B cell (primary cell): ENCODE measurements at regions not wholly inside any gene's neighbourhood (a gene's known extent, or its start where the extent isn't known, plus 50 kb on each side); places are given as distances from the start of the nearest gene placed in this dataset.

Source experiments
- ATAC-seq: fragments of 200-7000 bp; cut with Tn5 transposase; one replicate; pipeline ENCODE4 v1.10.0; 2021; ENCODE audit warnings: low read depth, mild to moderate bottlenecking, moderate number of reproducible peaks, moderate library complexity
- CTCF ChIA-PET: fragments of 350-600 bp; sonication (Branson Sonifier 250); formaldehyde crosslinking; loops from one replicate; lab custom pipeline; 2021; ENCODE audit warnings: antibody characterized with exemption, inconsistent platforms; lab: Charles Lee
- POLR2A ChIA-PET: fragments of 350-600 bp; sonication (Branson Sonifier 250); formaldehyde crosslinking; loops from one replicate; lab custom pipeline; 2021; ENCODE audit warnings: antibody characterized with exemption; lab: Charles Lee
- DNase-seq: peaks from one replicate; pipeline ENCODE4 v3.0.0; 2013
- H2AFZ ChIP-seq: 2 replicates; pipeline ENCODE4 v1.6.1; 2012; ENCODE audit warnings: mild to moderate bottlenecking, low read depth, low read length; ENCODE audit not compliant: insufficient read depth, poor library complexity, severe bottlenecking
- H3K27ac ChIP-seq, 2 donors: 1 replicate in 1 of 2; 2 replicates in 1 of 2; pipeline ENCODE4 v1.5.1; 2012 to 2013; ENCODE audit warnings: low read length in 2 of 2, mild to moderate bottlenecking in 2 of 2, moderate library complexity in 1 of 2
- H3K27me3 ChIP-seq, 4 experiments: fragments of 200-600 bp in 1 of 4; sonication (generic) in 1 of 4; replicated peaks in 1 of 4; 1 replicate in 2 of 4; 2 replicates in 2 of 4; pipeline versions ENCODE4 v1.6.1 to v1.7.0; 2013 to 2016; ENCODE audit warnings: low read length in 3 of 4, mild to moderate bottlenecking in 2 of 4, mixed read lengths in 1 of 4, moderate library complexity in 1 of 4; ENCODE audit not compliant: insufficient read depth in 4 of 4, control insufficient read depth in 3 of 4; ENCODE audit errors: control extremely low read depth in 1 of 4
- H3K36me3 ChIP-seq, 2 experiments: replicated peaks in 1 of 2; 1 replicate in 1 of 2; 2 replicates in 1 of 2; pipeline versions ENCODE4 v1.6.1 to v1.7.1; 2013; ENCODE audit warnings: low read length in 1 of 2; ENCODE audit not compliant: insufficient read depth in 2 of 2, control insufficient read depth in 1 of 2; ENCODE audit errors: control extremely low read depth in 1 of 2, extremely low read depth in 1 of 2
- H3K4me1 ChIP-seq, 2 donors: fragments of 200-600 bp in 1 of 2; sonication (generic) in 1 of 2; 1 replicate in 1 of 2; 2 replicates in 1 of 2; pipeline versions ENCODE4 v1.5.1 to v1.6.1; 2013 to 2017; ENCODE audit warnings: low read length in 2 of 2; ENCODE audit not compliant: control insufficient read depth in 2 of 2, insufficient read depth in 2 of 2
- H3K4me2 ChIP-seq: replicated peaks from 2 replicates; pipeline ENCODE3; 2012; ENCODE audit warnings: mild to moderate bottlenecking, low read depth, low read length; ENCODE audit not compliant: poor library complexity, severe bottlenecking
- H3K4me3 ChIP-seq, 5 experiments: fragments of 200-600 bp in 1 of 5; sonication (generic) in 1 of 5; 1 replicate in 3 of 5; 2 replicates in 2 of 5; pipeline versions ENCODE4 v1.5.1 to v1.7.0; 2011 to 2016; ENCODE audit warnings: low read length in 4 of 5, mild to moderate bottlenecking in 4 of 5, low read depth in 2 of 5, control low read depth in 1 of 5, moderate library complexity in 1 of 5; ENCODE audit not compliant: insufficient read depth in 1 of 5; ENCODE audit errors: control extremely low read depth in 1 of 5, extremely low read depth in 1 of 5
- H3K79me2 ChIP-seq: fragments of 200-600 bp; sonication (generic); one replicate; pipeline ENCODE4 v1.6.0; 2016; ENCODE audit warnings: low read length; ENCODE audit not compliant: control insufficient read depth, insufficient read depth
- H3K9ac ChIP-seq: fragments of 200-600 bp; sonication (generic); 2 replicates; pipeline ENCODE4 v1.6.1; 2017; ENCODE audit warnings: mild to moderate bottlenecking, low read length, moderate library complexity
- H3K9me3 ChIP-seq, 3 donors: one replicate each; pipeline versions ENCODE4 v1.6.1 to v1.7.1; 2013; ENCODE audit warnings: low read length in 2 of 3; ENCODE audit not compliant: control insufficient read depth in 2 of 3, insufficient read depth in 1 of 3; ENCODE audit errors: control extremely low read depth in 1 of 3
- H4K20me1 ChIP-seq: 2 replicates; pipeline ENCODE4 v1.6.0; 2012; ENCODE audit warnings: mild to moderate bottlenecking, low read length; ENCODE audit not compliant: insufficient read depth, control insufficient read depth, poor library complexity, severe bottlenecking
- H3K27ac Mint-ChIP-seq: one replicate; pipeline ENCODE4 v1.8.0; 2021; ENCODE audit warnings: mixed read lengths
- H3K27me3 Mint-ChIP-seq: one replicate; pipeline ENCODE4 v1.8.0; 2021; ENCODE audit warnings: mixed read lengths
- H3K4me1 Mint-ChIP-seq: one replicate; pipeline ENCODE4 v1.8.0; 2021; ENCODE audit warnings: mixed read lengths
- H3K4me3 Mint-ChIP-seq: one replicate; pipeline ENCODE4 v1.8.0; 2021; ENCODE audit warnings: mixed read lengths
- H3K9me3 Mint-ChIP-seq: one replicate; pipeline ENCODE4 v1.8.0; 2022; ENCODE audit warnings: mixed read lengths; ENCODE audit not compliant: insufficient read depth
- CTCF ChIP-seq: fragments of 200-600 bp; IDR thresholded peaks from one replicate; pipeline ENCODE4 v1.8.0; 2022; ENCODE audit warnings: antibody characterized with exemption, mild to moderate bottlenecking
- EZH2 ChIP-seq: IDR thresholded peaks from 2 replicates; pipeline ENCODE4 v1.6.1; 2012; ENCODE audit warnings: borderline replicate concordance, low read depth, mild to moderate bottlenecking, moderate library complexity, low read length; ENCODE audit not compliant: insufficient read depth, poor library complexity, severe bottlenecking
- WGBS: methylation state at CpG from one replicate; pipeline ENCODE4 v1.1.5; 2013; ENCODE audit warnings: missing lambda C conversion rate; ENCODE audit not compliant: insufficient coverage; 5-methylcytosine and 5-hydroxymethylcytosine counted together
- intact Hi-C: fragments of 100-400 bp; cut with micrococcal nuclease; formaldehyde crosslinking; loops from one replicate; pipeline ENCODE4 v1.10.0; 2022

DNA sequence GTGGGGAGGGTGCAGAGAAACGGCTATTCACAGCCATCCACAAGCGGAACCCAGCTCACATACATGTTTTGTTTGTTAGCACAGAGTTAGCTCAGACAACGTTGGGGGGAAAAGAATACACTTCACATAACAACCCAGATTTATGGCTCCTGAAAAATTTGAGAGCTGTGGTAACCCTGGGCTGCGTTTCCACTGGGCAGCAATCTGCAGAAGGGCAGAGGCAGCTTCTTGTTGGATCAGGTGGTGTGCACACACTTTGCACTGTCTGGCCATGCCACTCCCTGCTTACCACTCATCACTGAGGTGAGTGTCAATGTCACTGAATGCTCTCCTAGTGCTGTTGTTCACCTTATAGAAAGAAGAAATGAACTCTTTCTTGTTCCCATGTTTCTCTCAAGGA is 299.8 kb upstream of the SOX14 start:
- no peak for DNase-seq
- Histone ChIP-seq H3K4me3 (no peak overlapping the region), H3K27ac (no peak overlapping the region), H3K79me2 (no peaks in the 10 kb centered on the region), H2AFZ (no peak overlapping the region), H3K27me3 (no peaks in the 10 kb centered on the region), H3K4me2 (no peak overlapping the region), H3K36me3 (no peaks in the 10 kb centered on the region), H3K4me1 (no peaks in the 10 kb centered on the region), H3K9me3 (peaks cover 0 to 11% (median 1%) of the 10 kb centered on the region in 3 donors), H3K9ac (no peak overlapping the region), H4K20me1 (no peaks in the 10 kb centered on the region)
- CTCF ChIA-PET, result no interaction called here
- ATAC-seq, result no peak
- no peak overlapping the region for H3K27ac Mint-ChIP-seq
- H3K9me3 Mint-ChIP-seq, result no peaks in the 10 kb centered on the region
- no peaks in the 10 kb centered on the region for H3K4me1 Mint-ChIP-seq
- no CpG with 5 or more reads among the region's 4 CpGs for WGBS
- intact Hi-C loops, result no loop called here
- H3K4me3 Mint-ChIP-seq, result no peak overlapping the region
- POLR2A ChIA-PET, result no interaction called here
- no peak for TF ChIP-seq EZH2
- TF ChIP-seq CTCF, result no peak
- H3K27me3 Mint-ChIP-seq, result no peaks in the 10 kb centered on the region

DNA sequence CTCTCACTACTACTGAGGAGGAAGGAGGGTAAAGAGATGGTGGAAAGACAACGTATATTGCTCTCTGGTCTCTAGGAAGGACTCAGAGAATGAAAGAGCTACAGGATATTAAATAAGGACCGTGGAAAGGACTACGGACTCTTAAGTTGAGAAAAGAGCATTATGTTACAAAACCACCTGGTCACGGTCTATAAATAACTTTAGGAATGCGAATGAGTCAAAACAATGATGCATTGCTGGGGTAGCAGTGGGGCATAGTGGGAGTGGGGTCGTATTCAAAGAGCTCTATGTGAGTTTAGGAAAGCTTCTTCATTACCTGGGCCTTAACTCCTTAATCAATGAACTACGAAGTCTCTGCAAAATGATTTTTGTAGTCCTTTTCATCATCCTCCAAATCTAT is 295.7 kb upstream of the SOX14 start:
- Histone ChIP-seq H3K36me3 (no peaks in the 10 kb centered on the region), H3K4me3 (no peak overlapping the region), H4K20me1 (no peaks in the 10 kb centered on the region), H3K4me2 (no peak overlapping the region), H3K27me3 (no peaks in the 10 kb centered on the region), H3K79me2 (no peaks in the 10 kb centered on the region), H3K27ac (no peak overlapping the region), H3K9ac (no peak overlapping the region), H3K4me1 (no peaks in the 10 kb centered on the region), H3K9me3 (peaks cover 0 to 6% (median 1%) of the 10 kb centered on the region in 3 donors), H2AFZ (no peak overlapping the region)
- ChIA-PET POLR2A (no interaction called here), CTCF (no interaction called here)
- no peaks in the 10 kb centered on the region for H3K4me1 Mint-ChIP-seq
- DNase-seq, result no peak
- TF ChIP-seq EZH2 (no peak), CTCF (no peak)
- ATAC-seq, result no peak
- H3K27ac Mint-ChIP-seq, result no peak overlapping the region
- H3K9me3 Mint-ChIP-seq, result no peaks in the 10 kb centered on the region
- 76% methylated on average over 3 of the region's 7 CpGs for WGBS
- no peak overlapping the region for H3K4me3 Mint-ChIP-seq
- intact Hi-C loops, result no loop called here
- H3K27me3 Mint-ChIP-seq, result no peaks in the 10 kb centered on the region
